Activated T-cell treated with anti-CD3 and anti-CD28 coated beads, Interleukin-2, amount 50 U/mL, for 1 hour (primary cell): ENCODE measurements at regions not wholly inside any gene's neighbourhood (a gene's known extent, or its start where the extent isn't known, plus 50 kb on each side); places are given as distances from the start of the nearest gene placed in this dataset.
"Not testable (repeated sequence)": the region's sequence is repeated elsewhere in the genome, so short reads cannot be mapped to it uniquely, and the experiment has no call there.

Source experiments
- DNase-seq: peaks from one replicate; pipeline ENCODE4 v3.0.0-alpha.2; 2020

GRCh38 chr9:105978826-105979225 is 284.5 kb downstream of the TMEM38B start:
- no peak for DNase-seq

- no peak for DNase-seq
These were observed 284.9 kb downstream of the TMEM38B start for GRCh38 chr9:105979290-105979689.

- no peak for DNase-seq
These were observed 290.4 kb downstream of the TMEM38B start for GRCh38 chr9:105984714-105985113.

GRCh38 chr9:105993116-105993854 is 298.9 kb downstream of the TMEM38B start:
- no peak for DNase-seq

GRCh38 chr9:105993921-105994715 is 299.8 kb downstream of the TMEM38B start:
- DNase-seq, result no peak

- no peak for DNase-seq
These were observed 300.6 kb downstream of the TMEM38B start for GRCh38 chr9:105994970-105995369.

GRCh38 chr9:106017198-106017740 is 322.9 kb downstream of the TMEM38B start:
- no peak for DNase-seq

- no peak for DNase-seq
These were observed 324.8 kb downstream of the TMEM38B start for GRCh38 chr9:106019039-106019680.

- no peak for DNase-seq
These were observed 325.4 kb downstream of the TMEM38B start for GRCh38 chr9:106019702-106020101.

- DNase-seq, result no peak
These were observed 325.8 kb downstream of the TMEM38B start for GRCh38 chr9:106020186-106020585.

- no peak for DNase-seq
These were observed 329.1 kb downstream of the TMEM38B start for GRCh38 chr9:106023455-106023854.

- DNase-seq, result no peak
These were observed 331.1 kb downstream of the TMEM38B start for GRCh38 chr9:106025453-106025852.

GRCh38 chr9:106030146-106030545 is 335.8 kb downstream of the TMEM38B start:
- not testable (repeated sequence) for DNase-seq

GRCh38 chr9:106032978-106033377 is 338.6 kb downstream of the TMEM38B start:
- DNase-seq, result no peak

- no peak for DNase-seq
These were observed 341.5 kb downstream of the TMEM38B start for GRCh38 chr9:106035806-106036205.

- DNase-seq, result no peak
These were observed 344.1 kb downstream of the TMEM38B start for GRCh38 chr9:106038266-106039001.

GRCh38 chr9:106039151-106039935 is 345.0 kb downstream of the TMEM38B start:
- no peak for DNase-seq

- DNase-seq, result not testable (repeated sequence)
These were observed 347.6 kb downstream of the TMEM38B start for GRCh38 chr9:106041920-106042319.

- no peak for DNase-seq
These were observed 357.2 kb downstream of the TMEM38B start for GRCh38 chr9:106051545-106051944.

- no peak for DNase-seq
These were observed 357.8 kb downstream of the TMEM38B start for GRCh38 chr9:106052166-106052565.

- DNase-seq, result no peak
These were observed 358.4 kb downstream of the TMEM38B start for GRCh38 chr9:106052735-106053134.

- DNase-seq, result no peak
These were observed 362.0 kb downstream of the TMEM38B start for GRCh38 chr9:106056328-106056727.
